IPS-20b (cell line): ENCODE measurements at regions not wholly inside any gene's neighbourhood (a gene's known extent, or its start where the extent isn't known, plus 50 kb on each side); places are given as distances from the start of the nearest gene placed in this dataset.

Experiments
- H3K27ac ChIP-seq: one replicate; pipeline ENCODE4 v1.5.1; 2013; ENCODE audit warnings: low read length
- H3K27me3 ChIP-seq: 2 replicates; pipeline ENCODE4 v1.6.1; 2013; ENCODE audit warnings: mild to moderate bottlenecking, low read length, inconsistent platforms; ENCODE audit not compliant: insufficient read depth
- H3K36me3 ChIP-seq: 2 replicates; pipeline ENCODE4 v1.6.1; 2013; ENCODE audit warnings: low read depth, mild to moderate bottlenecking, inconsistent platforms, low read length, moderate library complexity; ENCODE audit not compliant: insufficient read depth
- H3K4me1 ChIP-seq: 2 replicates; pipeline ENCODE4 v1.6.1; 2013; ENCODE audit warnings: mild to moderate bottlenecking, control low read depth, inconsistent platforms, low read length, moderate library complexity; ENCODE audit not compliant: insufficient read depth
- H3K4me3 ChIP-seq: 2 replicates; pipeline ENCODE4 v1.5.1; 2013; ENCODE audit warnings: mild to moderate bottlenecking, low read length, inconsistent platforms
- H3K9ac ChIP-seq: 2 replicates; pipeline ENCODE4 v1.6.1; 2013; ENCODE audit warnings: low read depth, mild to moderate bottlenecking, inconsistent platforms, low read length, moderate library complexity
- H3K9me3 ChIP-seq: 2 replicates; pipeline ENCODE4 v1.6.1; 2013; ENCODE audit warnings: mild to moderate bottlenecking, low read depth, low read length, inconsistent platforms; ENCODE audit not compliant: insufficient read depth

- no peak overlapping the region for H3K4me3 ChIP-seq
- H3K9me3 ChIP-seq = no peaks in the 10 kb centered on the region
- no peak overlapping the region for H3K27ac ChIP-seq
- no peaks in the 10 kb centered on the region for H3K36me3 ChIP-seq
- peaks cover 7% of the 10 kb centered on the region; the same call in 1 of the 2 replicates for H3K4me1 ChIP-seq
- H3K9ac ChIP-seq = no peak overlapping the region
- no peaks in the 10 kb centered on the region for H3K27me3 ChIP-seq
Observed at GRCh38 chr1:14296795-14297194, 301.7 kb upstream of the KAZN start.

GRCh38 chr1:14297356-14297755 lies 301.1 kb upstream of the KAZN start:
- Histone ChIP-seq H3K36me3 (no peaks in the 10 kb centered on the region), H3K9me3 (no peaks in the 10 kb centered on the region), H3K4me3 (no peak overlapping the region), H3K9ac (no peak overlapping the region), H3K27ac (no peak overlapping the region), H3K27me3 (no peaks in the 10 kb centered on the region), H3K4me1 (peaks cover 7% of the 10 kb centered on the region; the same call in 1 of the 2 replicates)

GRCh38 chr1:14298806-14299205 lies 299.7 kb upstream of the KAZN start:
- H3K36me3 ChIP-seq = no peaks in the 10 kb centered on the region
- H3K27me3 ChIP-seq = no peaks in the 10 kb centered on the region
- H3K4me1 ChIP-seq = peaks cover 7% of the 10 kb centered on the region; the same call in 1 of the 2 replicates
- no peak overlapping the region for H3K4me3 ChIP-seq
- no peaks in the 10 kb centered on the region for H3K9me3 ChIP-seq
- no peak overlapping the region for H3K27ac ChIP-seq
- H3K9ac ChIP-seq = no peak overlapping the region

- no peak overlapping the region for H3K9ac ChIP-seq
- H3K27ac ChIP-seq = no peak overlapping the region
- peaks cover 7% of the 10 kb centered on the region; the same call in 1 of the 2 replicates for H3K4me1 ChIP-seq
- H3K36me3 ChIP-seq = no peaks in the 10 kb centered on the region
- H3K4me3 ChIP-seq = no peak overlapping the region
- H3K9me3 ChIP-seq = no peaks in the 10 kb centered on the region
- no peaks in the 10 kb centered on the region for H3K27me3 ChIP-seq
Observed at GRCh38 chr1:14300991-14301703, 297.3 kb upstream of the KAZN start.

GRCh38 chr1:14301704-14302024 lies 296.8 kb upstream of the KAZN start:
- Histone ChIP-seq H3K36me3 (no peaks in the 10 kb centered on the region), H3K9ac (no peak overlapping the region), H3K9me3 (no peaks in the 10 kb centered on the region), H3K27ac (no peak overlapping the region), H3K4me3 (no peak overlapping the region), H3K4me1 (peaks cover 7% of the 10 kb centered on the region; the same call in 1 of the 2 replicates), H3K27me3 (no peaks in the 10 kb centered on the region)

- peaks cover 6% of the 10 kb centered on the region; the same call in 1 of the 2 replicates for H3K4me1 ChIP-seq
- H3K27me3 ChIP-seq = no peaks in the 10 kb centered on the region
- no peak overlapping the region for H3K9ac ChIP-seq
- H3K9me3 ChIP-seq = no peaks in the 10 kb centered on the region
- H3K36me3 ChIP-seq = no peaks in the 10 kb centered on the region
- H3K27ac ChIP-seq = no peak overlapping the region
- no peak overlapping the region for H3K4me3 ChIP-seq
Observed at GRCh38 chr1:14302025-14302424, 296.5 kb upstream of the KAZN start.

GRCh38 chr1:14303011-14303410 lies 295.5 kb upstream of the KAZN start:
- Histone ChIP-seq H3K9ac (no peak overlapping the region), H3K4me3 (no peak overlapping the region), H3K36me3 (no peaks in the 10 kb centered on the region), H3K27me3 (no peaks in the 10 kb centered on the region), H3K27ac (no peak overlapping the region), H3K4me1 (no peaks in the 10 kb centered on the region), H3K9me3 (no peaks in the 10 kb centered on the region)

- H3K27ac ChIP-seq = no peak overlapping the region
- H3K4me1 ChIP-seq = no peaks in the 10 kb centered on the region
- no peaks in the 10 kb centered on the region for H3K36me3 ChIP-seq
- no peaks in the 10 kb centered on the region for H3K9me3 ChIP-seq
- no peaks in the 10 kb centered on the region for H3K27me3 ChIP-seq
- no peak overlapping the region for H3K9ac ChIP-seq
- H3K4me3 ChIP-seq = no peak overlapping the region
Observed at GRCh38 chr1:14304381-14304865, 294.1 kb upstream of the KAZN start.

GRCh38 chr1:14308460-14308859 lies 290.0 kb upstream of the KAZN start:
- Histone ChIP-seq H3K4me1 (no peaks in the 10 kb centered on the region), H3K9ac (no peak overlapping the region)

GRCh38 chr1:14309984-14310383 lies 288.5 kb upstream of the KAZN start:
- no peaks in the 10 kb centered on the region for H3K27me3 ChIP-seq
- H3K36me3 ChIP-seq = no peaks in the 10 kb centered on the region
- H3K9me3 ChIP-seq = no peaks in the 10 kb centered on the region
- no peak overlapping the region for H3K9ac ChIP-seq
- H3K4me3 ChIP-seq = no peak overlapping the region
- H3K4me1 ChIP-seq = no peaks in the 10 kb centered on the region
- H3K27ac ChIP-seq = no peak overlapping the region

More at GRCh38 chr1:14308460-14308859, 290.0 kb upstream of the KAZN start:
- no peak overlapping the region for H3K4me3 ChIP-seq
- no peak overlapping the region for H3K27ac ChIP-seq
- H3K36me3 ChIP-seq = no peaks in the 10 kb centered on the region
- no peaks in the 10 kb centered on the region for H3K9me3 ChIP-seq
- H3K27me3 ChIP-seq = no peaks in the 10 kb centered on the region

GRCh38 chr1:14310476-14310875 lies 288.0 kb upstream of the KAZN start:
- H3K27ac ChIP-seq = no peak overlapping the region
- no peaks in the 10 kb centered on the region for H3K9me3 ChIP-seq
- H3K36me3 ChIP-seq = no peaks in the 10 kb centered on the region
- H3K9ac ChIP-seq = no peak overlapping the region
- H3K27me3 ChIP-seq = no peaks in the 10 kb centered on the region
- H3K4me3 ChIP-seq = no peak overlapping the region
- no peaks in the 10 kb centered on the region for H3K4me1 ChIP-seq

GRCh38 chr1:14313731-14314431 lies 284.6 kb upstream of the KAZN start:
- H3K9me3 ChIP-seq = no peaks in the 10 kb centered on the region
- no peak overlapping the region for H3K9ac ChIP-seq
- no peak overlapping the region for H3K27ac ChIP-seq
- H3K4me3 ChIP-seq = no peak overlapping the region
- H3K4me1 ChIP-seq = no peaks in the 10 kb centered on the region
- H3K36me3 ChIP-seq = no peaks in the 10 kb centered on the region
- no peaks in the 10 kb centered on the region for H3K27me3 ChIP-seq
